GM19328 (cell line): ENCODE measurements at regions not wholly inside any gene's neighbourhood (a gene's known extent, or its start where the extent isn't known, plus 50 kb on each side); places are given as distances from the start of the nearest gene placed in this dataset.
"Not testable (repeated sequence)": the region's sequence is repeated elsewhere in the genome, so short reads cannot be mapped to it uniquely, and the experiment has no call there.

Source experiments
- ATAC-seq: cut with Tn5 transposase; IDR thresholded peaks from one replicate; pipeline ENCODE4 v1.9.1; 2021; ENCODE audit warnings: mild to moderate bottlenecking, moderate library complexity; ENCODE audit not compliant: unreplicated experiment

DNA sequence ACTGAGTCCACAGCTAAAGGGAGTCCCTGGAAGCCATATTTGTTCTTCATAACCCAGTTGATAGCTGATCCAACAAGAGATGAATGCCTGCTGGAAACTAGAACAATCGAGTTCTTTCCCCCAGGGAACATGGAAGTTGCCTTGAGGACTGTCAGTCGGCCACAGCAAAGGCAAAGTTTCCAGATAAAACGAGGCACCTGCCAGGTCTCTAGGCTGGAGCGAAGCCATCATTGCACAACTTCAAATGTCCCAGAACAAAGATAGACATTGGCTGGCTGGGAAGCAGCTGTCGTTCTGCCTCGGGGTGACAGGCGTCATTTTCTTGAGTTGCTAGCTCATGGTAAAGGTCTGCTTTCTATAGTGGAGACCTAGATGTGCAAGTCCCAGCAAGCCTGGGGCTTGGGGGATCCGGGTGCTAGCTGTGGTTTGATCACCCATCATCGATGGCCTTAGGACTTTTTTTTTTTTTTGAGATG is 184.4 kb upstream of the ZNF217 start:
- ATAC-seq = no peak

DNA sequence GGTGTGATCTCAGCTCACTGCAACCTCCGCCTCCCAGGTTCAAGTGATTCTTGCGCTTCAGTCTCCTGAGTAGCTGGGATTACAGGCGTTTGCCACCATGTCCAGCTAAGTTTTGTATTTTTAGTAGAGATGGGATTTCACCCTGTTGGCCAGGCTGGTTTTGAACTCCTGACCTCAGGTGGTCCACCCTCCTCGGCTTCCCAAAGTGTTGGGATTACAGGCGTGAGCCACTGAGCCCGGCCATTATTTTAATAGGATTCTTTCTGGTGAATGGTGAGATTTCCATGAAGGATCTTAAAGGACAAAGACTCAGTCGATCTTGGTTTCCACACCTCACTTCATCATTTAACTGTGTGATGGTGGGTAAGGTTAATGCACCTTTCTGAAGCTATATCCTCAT is 183.8 kb upstream of the ZNF217 start:
- ATAC-seq = not testable (repeated sequence)

DNA sequence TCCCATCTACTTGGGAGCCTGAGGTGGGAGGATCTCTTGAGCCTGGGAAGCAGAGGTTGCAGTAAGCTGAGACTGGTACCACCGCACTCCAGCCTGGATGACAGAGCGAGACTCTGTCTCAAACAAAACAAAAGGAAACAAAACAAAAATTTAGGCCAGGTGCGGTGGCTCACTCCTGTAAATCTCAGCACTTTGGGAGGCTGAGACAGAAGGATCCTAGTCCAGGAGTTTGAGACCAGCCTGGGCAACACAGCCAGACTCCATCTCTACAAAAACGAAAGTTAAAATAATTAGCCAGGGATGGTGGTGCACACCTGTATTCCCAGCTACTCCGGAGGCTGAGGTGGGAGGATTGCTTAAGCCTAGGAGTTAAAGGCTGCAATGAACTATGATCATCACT is 183.2 kb upstream of the ZNF217 start:
- no peak for ATAC-seq

DNA sequence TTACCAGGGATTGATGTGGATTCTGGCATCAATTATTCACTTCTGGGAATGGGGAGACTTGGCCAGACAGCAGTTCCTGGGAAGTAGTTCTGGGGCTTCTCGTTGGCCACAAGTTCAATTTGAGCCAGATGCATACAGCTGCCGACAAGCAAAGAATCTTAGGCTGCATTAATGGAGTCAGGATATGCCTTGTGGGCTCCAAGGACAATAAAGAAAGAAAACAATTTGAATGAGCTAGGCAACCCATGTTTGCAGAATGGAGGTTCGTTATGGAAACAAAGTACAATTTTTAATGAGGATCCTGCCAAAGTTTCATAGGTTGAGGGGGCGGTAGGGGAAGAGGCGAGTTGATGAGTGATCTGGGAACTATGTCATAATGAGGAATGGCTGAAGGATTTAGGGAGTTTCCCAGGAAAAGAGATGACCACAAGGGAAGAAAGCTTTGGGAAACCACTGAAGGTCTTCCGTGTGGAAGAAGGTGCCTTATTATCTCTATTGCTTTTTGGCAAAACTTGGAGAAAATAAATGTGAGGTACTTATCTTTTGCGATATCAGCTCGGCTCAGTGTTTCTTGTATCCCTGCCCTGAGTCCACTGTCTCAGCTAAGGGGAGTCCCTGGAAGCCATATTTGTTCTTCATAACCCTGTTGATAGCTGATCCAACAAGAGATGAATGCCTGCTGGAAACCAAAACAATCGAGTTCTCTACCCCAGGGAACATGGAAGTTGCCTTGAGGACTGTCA is 181.0 kb upstream of the ZNF217 start:
- ATAC-seq = no peak

DNA sequence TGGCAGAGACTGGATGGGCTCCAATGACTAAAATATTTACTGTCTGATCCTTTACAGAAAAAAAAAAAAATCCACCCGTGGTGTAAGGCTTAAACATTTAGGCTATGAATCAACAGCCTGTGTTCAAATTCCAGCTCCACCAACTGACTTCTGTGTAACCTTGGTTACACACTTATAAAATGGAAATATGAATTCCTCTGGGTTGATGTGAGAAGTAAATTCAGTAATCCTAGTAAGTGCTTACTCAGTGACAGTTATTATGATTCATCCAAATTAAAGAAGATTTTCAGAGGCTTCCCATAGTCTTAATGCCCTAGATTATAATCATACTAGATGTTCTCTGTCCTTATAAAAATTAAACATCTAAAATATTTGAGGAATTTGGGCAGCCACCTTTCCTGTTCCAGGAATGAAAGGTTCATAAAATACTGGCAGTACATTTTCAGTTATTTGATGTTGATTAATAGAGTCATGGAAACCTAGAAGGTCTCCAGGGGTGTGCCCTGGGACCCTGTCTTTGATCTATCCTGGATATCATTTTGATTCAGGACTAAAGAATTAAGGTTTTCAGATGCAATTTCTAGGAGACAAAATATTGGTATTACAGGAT is 180.3 kb upstream of the ZNF217 start:
- ATAC-seq = no peak

DNA sequence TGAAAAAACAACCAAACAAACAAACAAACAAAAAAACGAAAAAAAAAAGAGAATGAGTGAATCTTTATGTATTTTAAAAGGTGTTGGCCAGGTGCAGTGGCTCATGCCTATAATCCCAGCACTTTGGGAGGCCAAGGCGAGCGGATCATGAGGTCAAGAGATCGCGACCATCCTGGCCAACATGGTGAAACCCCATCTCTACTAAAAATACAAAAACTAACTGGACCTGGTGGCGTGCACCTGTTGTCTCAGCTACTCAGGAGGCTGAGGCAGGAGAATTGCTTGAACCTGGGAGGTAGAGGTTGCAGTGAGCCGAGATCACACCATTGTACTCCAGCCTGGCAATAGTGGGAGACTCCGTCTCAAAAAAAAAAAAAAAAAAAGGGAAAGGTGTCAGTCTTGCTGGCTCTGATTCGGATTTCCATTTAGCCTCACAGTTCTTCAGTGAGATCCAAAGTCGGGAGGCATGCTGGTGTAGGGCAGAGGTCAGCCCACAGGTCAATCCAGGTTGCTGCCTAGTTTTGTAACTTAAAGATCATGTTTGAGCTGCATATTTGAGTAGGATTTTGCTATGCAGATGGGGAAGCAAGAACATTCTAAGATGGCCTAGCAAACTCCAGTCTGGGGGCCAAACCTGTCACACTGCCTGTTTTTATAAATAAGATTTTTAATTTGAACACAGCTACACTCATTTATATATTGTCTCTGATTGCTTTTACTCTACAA is 179.6 kb upstream of the ZNF217 start:
- ATAC-seq = not testable (repeated sequence)

DNA sequence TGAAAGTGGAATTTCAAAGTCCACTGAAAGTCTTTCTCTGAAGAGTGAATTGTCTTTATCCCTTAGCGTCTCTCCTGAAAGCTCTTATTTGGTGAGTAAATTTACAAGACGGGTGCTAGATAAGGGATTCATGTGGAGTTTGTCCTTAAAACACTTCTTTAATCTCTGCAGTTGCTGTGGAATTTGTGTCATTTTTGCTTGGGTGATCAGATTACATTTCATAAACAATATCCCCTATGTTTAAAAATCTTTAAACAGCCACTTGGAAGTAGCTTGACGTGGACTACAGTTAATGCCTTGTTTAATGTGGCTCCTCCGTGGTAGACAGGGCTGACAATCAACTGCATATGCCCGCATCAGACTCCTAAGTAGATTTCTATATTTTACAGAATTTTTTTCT is 175.4 kb upstream of the ZNF217 start:
- no peak for ATAC-seq

DNA sequence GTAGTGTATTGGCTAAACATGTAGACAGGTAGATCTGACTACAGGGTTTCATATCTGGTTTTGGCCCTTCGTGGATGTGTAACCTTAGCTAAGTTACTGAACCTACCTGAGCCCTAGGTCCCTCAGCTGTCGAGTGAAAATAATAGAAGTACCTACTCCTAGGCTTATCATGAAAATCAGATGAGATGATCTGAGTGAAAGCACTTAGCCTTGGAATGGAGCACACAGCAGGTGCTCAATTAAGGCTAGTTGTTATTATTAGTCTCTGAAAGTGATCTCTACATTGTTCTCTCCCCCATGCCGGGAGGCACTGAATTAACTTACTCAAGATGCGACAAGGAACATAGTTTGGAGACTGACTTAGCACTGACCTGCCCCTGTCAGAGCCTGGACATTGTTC is 174.7 kb upstream of the ZNF217 start:
- ATAC-seq = no peak

DNA sequence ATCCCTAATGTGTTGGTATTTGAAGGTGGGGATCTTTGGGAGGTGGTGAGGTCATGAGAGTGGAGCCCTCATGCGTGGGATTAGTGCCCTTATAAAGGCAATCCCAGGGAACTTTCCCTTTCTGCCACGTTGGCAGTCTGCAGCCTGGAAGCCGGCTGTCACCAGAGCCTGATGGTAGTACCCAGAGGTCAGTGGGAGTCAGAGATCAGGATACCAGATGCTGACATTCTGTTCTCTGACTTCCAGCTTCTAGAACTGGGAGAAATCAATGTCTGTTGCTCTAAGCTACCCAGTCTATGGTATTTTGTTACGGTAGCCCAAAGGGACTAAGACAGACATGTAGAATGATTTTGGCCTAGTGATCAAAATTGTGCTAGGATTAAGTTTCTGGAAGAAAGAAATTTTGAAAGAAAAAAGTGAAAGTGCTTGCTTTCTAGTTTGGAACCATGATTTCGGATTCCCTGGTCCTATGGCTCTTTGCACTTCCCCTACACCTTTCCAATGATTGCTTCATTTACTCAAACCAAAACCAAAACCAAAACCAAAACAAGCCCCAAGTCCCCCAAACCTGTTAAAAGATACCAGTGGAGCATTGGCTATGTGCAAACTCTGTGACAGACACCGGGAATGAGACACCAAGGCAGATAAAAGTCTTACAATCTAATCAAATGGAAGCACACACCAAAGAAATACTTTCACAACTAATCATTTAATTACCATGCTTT is 173.7 kb upstream of the ZNF217 start:
- no peak for ATAC-seq

DNA sequence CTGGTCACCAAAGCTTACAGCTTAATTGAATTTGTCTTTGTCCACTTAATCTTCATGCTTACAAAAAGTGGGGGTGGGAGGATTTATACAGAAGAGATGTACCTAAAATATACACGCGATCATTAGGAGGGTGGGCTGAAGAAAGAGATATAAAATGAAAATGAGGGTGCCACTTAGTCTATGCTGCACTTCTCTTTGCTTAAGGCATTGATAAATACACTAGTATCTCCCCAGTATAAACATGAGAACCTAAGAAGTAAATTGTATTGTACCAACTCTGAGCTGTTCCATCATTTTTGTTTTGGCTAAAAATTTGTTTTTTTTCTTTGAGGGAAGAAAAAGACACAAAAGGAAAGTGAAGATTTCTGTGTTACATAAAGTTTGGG is 170.8 kb upstream of the ZNF217 start:
- no peak for ATAC-seq

DNA sequence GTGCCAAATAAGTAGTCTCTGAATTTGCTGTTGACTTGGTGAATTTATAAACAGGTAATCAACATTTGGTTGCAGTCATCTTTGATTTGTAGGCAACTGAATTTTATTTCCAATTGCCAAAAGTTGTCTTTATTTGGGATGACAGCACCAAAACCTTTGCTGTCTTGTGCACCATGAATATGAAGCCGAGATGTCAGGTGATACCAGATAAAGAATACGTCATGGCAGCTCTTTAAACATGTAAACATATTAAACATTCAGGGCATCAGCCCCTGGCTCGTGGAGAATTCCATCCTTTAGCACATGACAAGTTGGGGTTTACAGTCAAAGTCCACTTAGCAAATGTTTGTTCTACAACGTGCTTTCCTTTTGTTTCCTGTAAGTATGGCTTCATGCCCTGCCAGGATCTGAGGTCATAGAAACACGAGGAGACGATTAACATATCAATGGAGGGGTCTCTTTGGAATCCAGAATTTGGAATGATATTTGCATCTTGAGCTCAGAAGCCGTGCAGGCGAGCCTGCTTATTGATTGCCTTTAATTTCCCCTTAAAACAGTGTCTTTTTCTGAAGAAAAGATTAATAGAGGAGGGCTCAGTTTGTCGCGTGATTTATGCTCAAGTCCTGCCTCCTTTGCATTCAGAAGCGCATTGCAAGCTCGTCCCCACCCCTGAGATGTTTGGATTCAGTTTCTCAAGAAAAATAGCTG is 170.2 kb upstream of the ZNF217 start:
- ATAC-seq = no peak

DNA sequence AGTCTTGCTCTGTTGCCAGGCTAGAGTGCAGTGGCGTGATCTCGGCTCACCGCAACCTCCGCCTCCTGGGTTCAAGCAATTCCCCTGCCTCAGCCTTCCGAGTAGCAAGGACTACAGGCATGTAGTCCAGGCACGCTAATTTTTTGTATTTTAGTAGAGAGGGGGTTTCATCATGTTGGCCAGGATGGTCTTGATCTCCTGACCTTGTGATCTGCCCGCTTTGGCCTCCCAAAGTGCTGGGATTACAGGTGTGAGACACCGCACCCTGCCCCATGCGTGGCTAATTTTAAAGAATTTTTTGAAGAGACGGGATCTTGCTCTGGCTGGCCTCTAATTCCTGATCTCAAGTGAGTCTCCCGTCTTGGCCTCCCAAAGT is 168.8 kb upstream of the ZNF217 start:
- not testable (repeated sequence) for ATAC-seq

DNA sequence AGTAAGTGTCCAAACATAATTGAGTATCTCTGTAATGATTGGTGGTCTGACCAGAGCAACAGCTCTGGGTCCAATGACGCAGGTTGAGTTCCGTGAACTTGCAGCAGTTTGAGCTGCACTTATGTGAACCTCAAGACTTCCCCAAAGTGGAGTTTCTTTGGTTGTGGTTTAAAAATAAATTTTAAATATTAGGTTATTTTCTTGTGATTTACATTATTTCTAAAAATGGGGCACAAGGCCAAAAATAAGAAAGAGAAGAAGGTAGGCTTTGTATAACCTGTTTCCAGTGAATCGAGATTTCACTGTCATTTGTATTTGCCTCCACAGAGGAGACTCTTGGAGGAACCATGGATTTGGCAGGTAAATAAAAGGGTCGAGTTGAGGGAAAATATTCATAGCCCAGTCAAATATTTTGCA is 166.4 kb upstream of the ZNF217 start:
- peak; percentile 71 for ATAC-seq

DNA sequence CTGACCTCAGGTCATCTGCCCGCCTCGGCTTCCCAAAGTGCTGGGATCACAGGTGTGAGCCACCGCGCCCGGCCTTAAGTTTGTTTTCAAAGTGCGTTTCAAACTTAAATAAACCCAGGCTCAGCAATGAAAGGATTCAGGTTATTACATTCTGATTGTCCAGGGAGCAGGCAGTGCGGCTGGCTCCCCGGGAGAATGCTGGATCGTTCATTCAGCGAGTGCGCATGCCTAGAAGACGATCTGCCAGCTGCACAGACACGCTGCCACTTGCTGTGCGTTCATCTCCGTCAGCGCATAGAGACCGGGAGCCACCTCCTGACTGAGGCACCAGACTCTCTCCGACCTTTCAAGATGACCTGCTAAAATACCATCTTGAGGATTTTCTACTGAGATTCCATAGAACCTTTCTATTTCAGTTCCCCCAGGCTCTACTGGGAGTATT is 163.9 kb upstream of the ZNF217 start:
- ATAC-seq = no peak

DNA sequence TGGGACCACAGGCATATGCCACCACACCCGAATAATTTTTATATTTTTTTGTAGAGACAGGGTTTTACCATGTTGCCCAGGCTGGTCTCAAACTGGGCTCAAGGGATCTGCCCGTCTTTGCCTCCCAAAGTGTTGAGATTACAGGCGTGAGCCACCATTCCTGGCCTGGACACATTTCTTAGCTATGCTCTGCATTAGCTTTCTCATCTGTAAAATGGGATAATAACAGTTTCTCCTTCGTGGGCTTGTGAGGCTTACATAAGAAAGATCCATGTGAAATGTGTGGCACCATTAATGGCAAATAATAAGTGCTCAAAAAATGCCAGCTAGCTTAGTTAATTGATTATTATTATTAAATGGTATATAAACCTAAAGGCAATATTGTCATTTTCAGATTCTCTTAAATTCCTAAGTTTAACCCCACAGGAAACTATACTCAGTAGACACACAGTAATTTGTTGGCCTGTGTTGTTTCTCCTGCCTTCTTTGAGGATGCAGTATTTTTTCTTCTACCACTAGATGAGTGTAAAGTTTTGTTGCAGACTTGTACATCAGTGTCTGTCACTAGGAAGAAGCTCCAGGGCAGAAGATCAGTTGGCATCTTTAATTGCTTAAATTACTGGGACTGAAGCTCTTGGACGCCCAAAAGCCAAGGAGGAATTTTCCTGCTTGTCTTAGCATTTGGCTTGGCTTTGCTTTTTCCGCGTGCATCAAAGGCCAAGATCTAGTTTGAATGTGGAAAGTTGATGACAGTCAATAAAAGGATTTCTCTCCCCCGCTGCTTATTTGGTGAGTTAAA is 162.3 kb upstream of the ZNF217 start:
- no peak for ATAC-seq

DNA sequence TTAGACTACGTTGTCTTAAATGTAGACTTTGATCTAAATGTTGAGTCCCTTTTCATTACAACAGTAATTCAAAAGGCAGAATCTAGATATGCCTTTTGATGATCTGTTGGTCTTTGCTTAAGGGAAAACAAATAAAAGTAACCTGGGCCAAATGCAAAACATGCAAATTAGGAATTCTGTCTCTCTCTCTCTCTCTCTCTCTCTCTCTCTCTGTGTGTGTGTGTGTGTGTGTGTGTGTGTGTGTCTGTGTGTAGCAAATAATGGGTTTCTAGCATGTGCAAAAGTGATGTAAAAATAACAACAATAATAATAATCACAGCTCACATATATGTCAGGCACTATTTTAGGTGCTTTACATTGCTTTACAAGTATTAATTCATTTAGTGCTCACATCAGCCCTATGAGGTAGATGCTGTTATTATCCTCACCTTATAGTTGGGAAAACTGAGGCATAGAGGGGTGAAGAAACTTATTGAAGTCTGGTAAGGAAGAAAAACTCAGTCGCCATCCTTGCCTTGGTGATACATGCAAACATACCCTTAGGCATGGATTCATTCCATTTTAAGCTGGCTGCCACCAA is 160.3 kb upstream of the ZNF217 start:
- no peak for ATAC-seq

DNA sequence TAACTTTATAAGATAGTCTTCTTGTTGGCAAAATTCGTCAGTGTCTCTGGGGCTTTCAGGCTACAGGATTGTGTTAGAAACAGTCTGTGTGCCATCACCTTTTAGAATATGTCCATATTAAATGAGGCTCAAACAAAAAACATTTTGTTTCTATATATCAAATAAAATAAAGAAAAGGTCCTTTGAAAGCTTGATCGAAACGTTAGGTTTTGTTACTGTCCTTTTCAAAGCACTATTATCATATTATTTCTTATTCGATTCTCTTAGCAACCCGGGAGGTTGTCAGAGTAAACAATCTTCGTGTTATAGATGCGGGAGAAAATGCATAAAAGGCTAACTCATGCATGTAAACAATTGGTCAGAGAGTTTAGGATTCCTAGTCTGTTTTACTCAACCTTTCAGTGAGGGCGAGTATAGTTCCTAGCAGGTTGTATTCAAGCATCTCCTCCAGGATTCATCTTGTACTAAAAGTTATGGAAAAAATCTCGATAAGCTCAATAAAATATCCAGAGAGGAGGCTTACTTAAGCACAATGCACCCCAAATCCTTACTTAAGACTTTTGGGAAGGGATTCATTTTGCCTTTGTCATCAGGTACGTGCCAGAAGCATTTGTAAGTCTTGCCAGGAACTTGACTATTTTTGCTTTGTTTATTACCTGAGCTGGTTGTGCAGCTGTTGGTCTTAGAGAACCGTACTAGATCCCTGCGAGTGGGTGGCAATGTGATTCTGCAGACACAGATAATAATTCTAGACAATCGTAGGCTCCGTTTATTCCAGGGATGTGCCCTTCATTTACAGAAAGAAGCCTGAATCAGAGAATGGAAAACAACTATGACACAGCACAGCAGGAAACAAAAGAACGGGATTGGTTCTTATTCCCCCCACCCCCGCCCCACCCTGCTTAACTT is 159.6 kb upstream of the ZNF217 start:
- ATAC-seq = no peak

DNA sequence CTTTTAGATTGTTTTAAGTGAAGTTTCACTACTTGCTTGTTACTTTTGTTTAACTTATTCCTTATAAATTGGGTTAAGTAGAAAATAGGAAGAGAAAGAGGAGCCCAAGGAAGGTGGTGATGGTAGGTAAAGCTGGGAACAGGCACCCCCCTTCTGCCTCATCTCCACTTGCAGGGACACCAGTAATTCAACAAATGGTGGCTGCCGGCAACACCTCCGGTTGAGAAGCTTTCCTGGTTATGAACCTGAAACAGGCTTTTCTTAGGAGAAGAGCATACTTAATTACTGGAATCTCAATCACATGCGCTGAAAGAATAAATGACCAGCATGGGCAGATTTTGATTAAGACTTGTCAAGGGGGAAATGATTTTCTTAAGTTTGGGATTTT is 158.9 kb upstream of the ZNF217 start:
- no peak for ATAC-seq
